ENCODE measurements at regions not wholly inside any gene's neighbourhood (a gene's known extent, or its start where the extent isn't known, plus 50 kb on each side); places are given as distances from the start of the nearest gene placed in this dataset.
A peak's percentile ranks its signal among the peaks of the same experiment; 100 is the strongest.

DNA sequence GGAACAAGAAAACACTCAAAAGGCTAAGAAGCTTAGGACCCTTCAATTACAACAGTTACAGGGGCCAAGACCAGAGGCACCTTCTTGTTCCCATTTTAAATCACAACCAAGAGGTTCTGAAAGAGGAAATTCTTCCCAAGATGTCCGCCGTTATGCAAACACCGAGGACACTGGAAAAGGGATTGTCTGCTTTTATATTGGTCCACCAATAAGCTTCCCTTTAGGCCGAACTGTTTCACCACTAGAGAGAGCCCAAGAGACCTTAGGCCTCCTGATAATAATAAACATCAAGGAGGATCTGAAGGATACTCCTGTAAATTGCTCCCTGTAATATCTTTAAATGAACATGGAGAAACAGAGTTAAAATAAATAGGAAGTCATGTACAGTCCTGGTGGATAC, 92.6 kb upstream of the NLRP2B start:
- H3K27ac ChIP-seq (ENCODE audit: insufficient read length, low read depth, low read length): no peak overlapping the region
- H4K20me1 ChIP-seq (ENCODE audit: control insufficient read depth, insufficient read depth, insufficient read length): no peaks in the 10 kb centered on the region
- peaks cover 27% of the 10 kb centered on the region for H3K9me3 ChIP-seq (ENCODE audit: control insufficient read depth, low read depth, low read length)
- H2AK5ac ChIP-seq (ENCODE audit: insufficient read length, low read length): no peak overlapping the region
- H2BK12ac ChIP-seq (ENCODE audit: insufficient read length, low read depth, low read length): no peak overlapping the region
- no peak overlapping the region for H3K4me3 Mint-ChIP-seq
- H3K79me1 ChIP-seq (ENCODE audit: insufficient read depth, low read depth, low read length, poor library complexity, severe bottlenecking): no peaks in the 10 kb centered on the region
- H3K9me3 Mint-ChIP-seq: peaks cover 82 to 97% of the 10 kb centered on the region in 2 experiments
- H4K5ac ChIP-seq (ENCODE audit: insufficient read length, low read depth, low read length): no peak overlapping the region
- no peak overlapping the region for H3K27ac Mint-ChIP-seq
- DNase-seq: no peak
- no peak overlapping the region for H2BK120ac ChIP-seq (ENCODE audit: low read depth, low read length, poor library complexity, severe bottlenecking)
- H3K18ac ChIP-seq (ENCODE audit: insufficient read length, low read depth, low read length): no peak overlapping the region
- H2BK5ac ChIP-seq (ENCODE audit: insufficient read length, low read length): no peak overlapping the region
- no peak overlapping the region for H4K8ac ChIP-seq (replicated peaks; ENCODE audit: insufficient read length, low read depth, low read length)
- H3K56ac ChIP-seq (ENCODE audit: insufficient read length, low read depth, low read length): no peak overlapping the region
- no peak overlapping the region for H3T11ph ChIP-seq (ENCODE audit: low read length)
- no peaks in the 10 kb centered on the region for H3K79me2 ChIP-seq (ENCODE audit: insufficient read depth, low read length)
- no peak overlapping the region for H3K4me2 ChIP-seq (ENCODE audit: insufficient read depth, insufficient read length, low read length)
- no CpG with 5 or more reads among the region's 4 CpGs for WGBS (ENCODE audit: extremely low coverage, insufficient read length, low lambda C conversion rate)
- no peaks in the 10 kb centered on the region for H3K23me2 ChIP-seq (ENCODE audit: insufficient read length, low read depth, low read length, poor library complexity, severe bottlenecking)
- H3K4me1 Mint-ChIP-seq: no peaks in the 10 kb centered on the region
- TF ChIP-seq, protein P1, sequence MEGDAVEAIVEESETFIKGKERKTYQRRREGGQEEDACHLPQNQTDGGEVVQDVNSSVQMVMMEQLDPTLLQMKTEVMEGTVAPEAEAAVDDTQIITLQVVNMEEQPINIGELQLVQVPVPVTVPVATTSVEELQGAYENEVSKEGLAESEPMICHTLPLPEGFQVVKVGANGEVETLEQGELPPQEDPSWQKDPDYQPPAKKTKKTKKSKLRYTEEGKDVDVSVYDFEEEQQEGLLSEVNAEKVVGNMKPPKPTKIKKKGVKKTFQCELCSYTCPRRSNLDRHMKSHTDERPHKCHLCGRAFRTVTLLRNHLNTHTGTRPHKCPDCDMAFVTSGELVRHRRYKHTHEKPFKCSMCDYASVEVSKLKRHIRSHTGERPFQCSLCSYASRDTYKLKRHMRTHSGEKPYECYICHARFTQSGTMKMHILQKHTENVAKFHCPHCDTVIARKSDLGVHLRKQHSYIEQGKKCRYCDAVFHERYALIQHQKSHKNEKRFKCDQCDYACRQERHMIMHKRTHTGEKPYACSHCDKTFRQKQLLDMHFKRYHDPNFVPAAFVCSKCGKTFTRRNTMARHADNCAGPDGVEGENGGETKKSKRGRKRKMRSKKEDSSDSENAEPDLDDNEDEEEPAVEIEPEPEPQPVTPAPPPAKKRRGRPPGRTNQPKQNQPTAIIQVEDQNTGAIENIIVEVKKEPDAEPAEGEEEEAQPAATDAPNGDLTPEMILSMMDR (conservative IDR thresholded peaks at IDR 0.05): peak; percentile 17; the same call in 1 of the 3 replicates
- H3K14ac ChIP-seq (ENCODE audit: insufficient read depth, low read length): no peak overlapping the region
- no peak overlapping the region for H3K9ac ChIP-seq (ENCODE audit: extremely low read depth, insufficient read length, low read length)
- H3K4me1 ChIP-seq (ENCODE audit: insufficient read depth, low read length): no peaks in the 10 kb centered on the region
- H2AFZ ChIP-seq (ENCODE audit: low read length): no peak overlapping the region
- H3K4ac ChIP-seq (ENCODE audit: low read depth, low read length): no peak overlapping the region
- H3K27me3 ChIP-seq (ENCODE audit: insufficient read depth, low read length): no peaks in the 10 kb centered on the region
- H2BK20ac ChIP-seq (ENCODE audit: low read depth, low read length, poor library complexity, severe bottlenecking): no peak overlapping the region
- no peaks in the 10 kb centered on the region for H3K27me3 Mint-ChIP-seq (ENCODE audit: low read depth)
- no peak overlapping the region for H3K23ac ChIP-seq (ENCODE audit: insufficient read length, low read depth, low read length)
- H4K91ac ChIP-seq (ENCODE audit: insufficient read length, low read depth, low read length): no peak overlapping the region
- no peak overlapping the region for H2BK15ac ChIP-seq (ENCODE audit: low read depth, low read length)
- peaks cover 0 to 3% (median 0%) of the 10 kb centered on the region in 3 experiments; a peak in 3 of 7 replicates for H3K36me3 Mint-ChIP-seq (ENCODE audit: insufficient read depth in 1 of 3, low read depth in 3 of 3)

All from H9 (cell line).